ENCODE measurements at regions not wholly inside any gene's neighbourhood (a gene's known extent, or its start where the extent isn't known, plus 50 kb on each side); places are given as distances from the start of the nearest gene placed in this dataset.

- no peak for TF ChIP-seq CTCF (IDR thresholded peaks at IDR 0.05 in 8 of 11, conservative IDR thresholded peaks at IDR 0.05 in 3 of 11)
- no peak for TF ChIP-seq POLR2A (IDR thresholded peaks at IDR 0.05)
- no peak for TF ChIP-seq POLR2AphosphoS5 (IDR thresholded peaks at IDR 0.05)
- H3K4me1 ChIP-seq, result no peaks in the 10 kb centered on the region
- H3K27ac ChIP-seq, result no peak overlapping the region
- H3K4me3 ChIP-seq, result no peak overlapping the region
- WGBS, 5 donors, result 44 to 67% (median 57%) methylated on average over 6 of the region's 6 CpGs
- DNase-seq, result no peak
- H3K27me3 ChIP-seq (replicated peaks in 1 of 7), result no peaks in the 10 kb centered on the region
- peaks cover 0 to 6% (median under 1%) of the 10 kb centered on the region in 8 donors for H3K9me3 ChIP-seq
- H3K36me3 ChIP-seq, result no peaks in the 10 kb centered on the region
- intact Hi-C loops (cut with DNase I; ENCODE audit: low total_unique reads), result no loop called here
These were observed 201.6 kb downstream of the IGSF11 start for GRCh38 chr3:118833075-118833474.

GRCh38 chr3:118838871-118839270 is 195.8 kb downstream of the IGSF11 start:
- H3K36me3 ChIP-seq, result no peaks in the 10 kb centered on the region
- H3K4me1 ChIP-seq, result no peaks in the 10 kb centered on the region
- WGBS, 5 donors, result 29 to 92% (median 39%) methylated on average over 1 of the region's 1 CpG; no CpG with 5 or more reads in 1 of the 5 donors
- H3K27me3 ChIP-seq (replicated peaks in 1 of 7), result no peaks in the 10 kb centered on the region
- intact Hi-C loops (cut with DNase I; ENCODE audit: low total_unique reads), result no loop called here
- no peak for DNase-seq
- TF ChIP-seq CTCF (IDR thresholded peaks at IDR 0.05 in 8 of 11, conservative IDR thresholded peaks at IDR 0.05 in 3 of 11), result no peak
- no peak for TF ChIP-seq POLR2AphosphoS5 (IDR thresholded peaks at IDR 0.05)
- no peak for TF ChIP-seq POLR2A (IDR thresholded peaks at IDR 0.05)
- H3K9me3 ChIP-seq, result peaks cover 6 to 64% (median 57%) of the 10 kb centered on the region in 8 donors
- no peak overlapping the region for H3K4me3 ChIP-seq
- no peak overlapping the region for H3K27ac ChIP-seq

GRCh38 chr3:118842147-118842863 is 192.3 kb downstream of the IGSF11 start:
- Histone ChIP-seq H3K27ac (no peak overlapping the region), H3K36me3 (no peaks in the 10 kb centered on the region), H3K27me3 (replicated peaks in 1 of 7) (no peaks in the 10 kb centered on the region), H3K4me1 (no peaks in the 10 kb centered on the region), H3K9me3 (peaks cover 6 to 73% (median 65%) of the 10 kb centered on the region in 8 donors), H3K4me3 (no peak overlapping the region)
- no peak for DNase-seq
- intact Hi-C loops (cut with DNase I; ENCODE audit: low total_unique reads), result no loop called here
- no peak for TF ChIP-seq CTCF (IDR thresholded peaks at IDR 0.05 in 8 of 11, conservative IDR thresholded peaks at IDR 0.05 in 3 of 11)
- TF ChIP-seq POLR2A (IDR thresholded peaks at IDR 0.05), result no peak
- TF ChIP-seq POLR2AphosphoS5 (IDR thresholded peaks at IDR 0.05), result no peak
- WGBS, 5 donors, result 88 to 96% (median 90%) methylated on average over 7 of the region's 7 CpGs

GRCh38 chr3:118846176-118846575 is 188.5 kb downstream of the IGSF11 start:
- no peaks in the 10 kb centered on the region for H3K4me1 ChIP-seq
- no peaks in the 10 kb centered on the region for H3K27me3 ChIP-seq (replicated peaks in 1 of 7)
- no peak for DNase-seq
- peaks cover 6 to 48% (median 37%) of the 10 kb centered on the region in 8 donors for H3K9me3 ChIP-seq
- 84 to 90% (median 87%) methylated on average over 7 of the region's 7 CpGs for WGBS, 5 donors
- H3K36me3 ChIP-seq, result no peaks in the 10 kb centered on the region
- H3K4me3 ChIP-seq, result no peak overlapping the region
- TF ChIP-seq CTCF (IDR thresholded peaks at IDR 0.05 in 8 of 11, conservative IDR thresholded peaks at IDR 0.05 in 3 of 11), result no peak
- TF ChIP-seq POLR2A (IDR thresholded peaks at IDR 0.05), result no peak
- no peak for TF ChIP-seq POLR2AphosphoS5 (IDR thresholded peaks at IDR 0.05)
- intact Hi-C loops (cut with DNase I; ENCODE audit: low total_unique reads), result no loop called here
- no peak overlapping the region for H3K27ac ChIP-seq

Small RNA genes in the stretch of these regions (microRNA-seq; reads per million reads assigned to microRNA genes)
- gene MIR4447, result 0 reads per million in 3 donors

Small RNA genes in the stretch of these regions (small RNA-seq; reads per million reads assigned to genes)
- 0 reads per million in 4 donors for gene MIR4447
- gene RF01884, result 0 reads per million in 4 donors
- gene RNU5E-8P, result 0 to 0.07 (median 0) reads per million in 4 donors
- 0 reads per million in 4 donors for gene RNU6-1200P

Data from spleen (tissue), 11 donors.